Esophagus squamous epithelium (tissue), 4 donors: ENCODE measurements at regions not wholly inside any gene's neighbourhood (a gene's known extent, or its start where the extent isn't known, plus 50 kb on each side); places are given as distances from the start of the nearest gene placed in this dataset.

ENCODE experiments used
- CTCF ChIP-seq, 6 experiments: fragments of 450-650 bp in 4 of 6; fragments of 200-600 bp in 2 of 6; sonication (generic) in 2 of 6; IDR thresholded peaks; one replicate each; pipeline ENCODE4 v1.5.1; 2016 to 2019; ENCODE audit warnings: antibody characterized with exemption in 6 of 6, mild to moderate bottlenecking in 4 of 6, moderate library complexity in 4 of 6
- POLR2A ChIP-seq, 4 donors: fragments of 450-650 bp; IDR thresholded peaks; one replicate each; pipeline ENCODE4 v1.6.1; 2017; ENCODE audit warnings: antibody characterized with exemption in 4 of 4, mild to moderate bottlenecking in 4 of 4, moderate library complexity in 3 of 4

GRCh38 chr10:78609976-78610375 lies 458.8 kb upstream of the ZMIZ1 start:
- TF ChIP-seq CTCF (IDR thresholded peaks at IDR 0.05) (no peak), POLR2A (IDR thresholded peaks at IDR 0.05) (no peak)
